K562 (cell line): ENCODE measurements at regions not wholly inside any gene's neighbourhood (a gene's known extent, or its start where the extent isn't known, plus 50 kb on each side); places are given as distances from the start of the nearest gene placed in this dataset.

Experiments
- ATAC-seq: fragments of 200-7000 bp; cut with Tn5 transposase; 3 replicates; pipeline ENCODE4 v1.9.1; 2020; ENCODE audit warnings: moderate library complexity
- BruUV-seq: library from RNA; stranded (reverse); fragments of 400-500 nt; replicated peaks from 2 replicates; lab custom pipeline; 2021; lab: Mats Ljungman, UMichigan
- CTCF ChIA-PET: fragments of 300-600 bp; formaldehyde crosslinking; extraction: SDS; loops from one replicate; lab custom pipeline; 2021; ENCODE audit warnings: low intra/inter-chr PET ratio; lab: Yijun Ruan, JAX
- POLR2A ChIA-PET: fragments of 300-600, 350-650 bp; sonication (Branson Sonifier 250); formaldehyde crosslinking; extraction: SDS; loops from one replicate; lab custom pipeline; 2021; ENCODE audit warnings: antibody characterized with exemption, inconsistent platforms; lab: Yijun Ruan, JAX
- DNase-seq, 4 experiments: peaks; one replicate each; pipeline versions ENCODE4 v3.0.0 to v3.0.0-alpha.2; 2011 to 2018; ENCODE audit warnings: low spot score in 3 of 4, mixed read lengths in 3 of 4; ENCODE audit errors: extremely low read depth in 1 of 4
- FAIRE-seq: peaks from 2 replicates; lab custom pipeline; 2011; peaks lifted over from hg19 to GRCh38; lab: Jason Lieb, UNC
- H2AFZ ChIP-seq: 2 replicates; pipeline ENCODE4 v1.6.0; 2011; ENCODE audit warnings: low read depth, low read length, control low read depth, inconsistent platforms
- H3K27ac ChIP-seq: fragments of 200-600 bp; 3 replicates; pipeline ENCODE4 v1.8.0; 2011; ENCODE audit warnings: low read depth, mild to moderate bottlenecking, control low read depth, inconsistent platforms, low read length, moderate library complexity, mixed read lengths; ENCODE audit errors: extremely low read depth
- H3K27me3 ChIP-seq, 2 experiments: fragments of 300-600 bp in 1 of 2; 2 replicates in 1 of 2; 3 replicates in 1 of 2; pipeline versions ENCODE4 v1.6.0 to v1.8.0; 2011; ENCODE audit warnings: inconsistent platforms in 2 of 2, low read length in 2 of 2, mild to moderate bottlenecking in 1 of 2, mixed read lengths in 1 of 2, moderate library complexity in 1 of 2; ENCODE audit not compliant: control insufficient read depth in 2 of 2, insufficient read depth in 2 of 2
- H3K36me3 ChIP-seq: fragments of 300-600 bp; 3 replicates; pipeline ENCODE4 v1.8.0; 2011; ENCODE audit warnings: mild to moderate bottlenecking, low read length, inconsistent platforms; ENCODE audit not compliant: control insufficient read depth, insufficient read depth
- H3K4me1 ChIP-seq, 2 experiments: fragments of 200-600 bp in 1 of 2; replicated peaks in 1 of 2; 2 replicates in 1 of 2; 3 replicates in 1 of 2; pipeline versions ENCODE4 v1.5.1 to v1.8.0; 2011; ENCODE audit warnings: inconsistent platforms in 2 of 2, low read length in 2 of 2, mild to moderate bottlenecking in 1 of 2, mixed read lengths in 1 of 2, moderate library complexity in 1 of 2; ENCODE audit not compliant: control insufficient read depth in 2 of 2, insufficient read depth in 2 of 2
- H3K4me2 ChIP-seq: 2 replicates; pipeline ENCODE4 v1.6.1; 2011; ENCODE audit warnings: low read length, control low read depth, inconsistent platforms, mixed read lengths; ENCODE audit not compliant: insufficient read depth
- H3K4me3 ChIP-seq: fragments of 200-600 bp; sonication (generic), shearing (Covaris generic); 2 replicates; pipeline ENCODE4 v1.5.1; 2016; ENCODE audit warnings: control low read depth, inconsistent platforms
- H3K79me2 ChIP-seq: fragments of 200-600 bp; 3 replicates; pipeline ENCODE4 v1.8.0; 2011; ENCODE audit warnings: low read length, inconsistent platforms; ENCODE audit not compliant: control insufficient read depth, insufficient read depth
- H3K9ac ChIP-seq, 2 experiments: 2 replicates each; pipeline versions ENCODE4 v1.6.0 to v1.6.1; 2011; ENCODE audit warnings: low read depth in 2 of 2, low read length in 2 of 2, control low read depth in 1 of 2, inconsistent platforms in 1 of 2, mild to moderate bottlenecking in 1 of 2, mixed read lengths in 1 of 2; ENCODE audit not compliant: insufficient read depth in 1 of 2
- H3K9me1 ChIP-seq: one replicate; pipeline ENCODE4 v1.6.0; 2011; ENCODE audit warnings: inconsistent platforms, mild to moderate bottlenecking, low read length, moderate library complexity; ENCODE audit not compliant: control insufficient read depth, insufficient read depth
- H3K9me3 ChIP-seq: replicated peaks from 2 replicates; pipeline ENCODE4 v1.5.1; 2011; ENCODE audit warnings: low read depth, low read length, inconsistent platforms; ENCODE audit not compliant: control insufficient read depth, insufficient read depth
- H4K20me1 ChIP-seq: replicated peaks from 2 replicates; pipeline ENCODE4 v1.6.1; 2011; ENCODE audit warnings: low read length, inconsistent platforms, mixed read lengths; ENCODE audit not compliant: control insufficient read depth, insufficient read depth
- CREBBP ChIP-seq: IDR thresholded peaks from one replicate; pipeline ENCODE4 v1.6.1; 2012; ENCODE audit warnings: low read depth, mild to moderate bottlenecking, control low read depth, inconsistent platforms, low read length
- CXXC5 ChIP-seq: fragments of 250-450 bp; sonication (Bioruptor Pico); IDR thresholded peaks from 2 replicates; pipeline ENCODE4 v1.8.0; 2022; ENCODE audit warnings: inconsistent platforms, mild to moderate bottlenecking, moderate library complexity
- DPF2 ChIP-seq: fragments of 450-650 bp; IDR thresholded peaks from 2 replicates; pipeline ENCODE4 v1.6.1; 2016
- MAFG ChIP-seq: fragments of 450-650 bp; conservative IDR thresholded peaks from 2 replicates; pipeline ENCODE4 v1.6.1; 2016; ENCODE audit warnings: missing genetic modification characterization, missing compliant biosample characterization
- NFIC ChIP-seq: fragments of 450-650 bp; IDR thresholded peaks from 2 replicates; pipeline ENCODE4 v1.6.1; 2017; ENCODE audit warnings: mild to moderate bottlenecking, inconsistent platforms
- OTX1 ChIP-seq: fragments of 450-650 bp; formaldehyde crosslinking; IDR thresholded peaks from 2 replicates; pipeline ENCODE4 v1.4.0; 2022; ENCODE audit warnings: mild to moderate bottlenecking
- PHTF2 ChIP-seq: fragments of 250-450 bp; sonication (Bioruptor Pico); IDR thresholded peaks from 2 replicates; pipeline ENCODE4 v1.5.0; 2021; ENCODE audit warnings: mild to moderate bottlenecking
- PRDM10 ChIP-seq: fragments of 450-650 bp; IDR thresholded peaks from 2 replicates; pipeline ENCODE4 v1.6.1; 2018; ENCODE audit not compliant: partially characterized antibody
- SNIP1 ChIP-seq: fragments of 450-650 bp; IDR thresholded peaks from 2 replicates; pipeline ENCODE4 v1.7.1; 2017; ENCODE audit warnings: low read depth, mild to moderate bottlenecking
- WGBS: fragments of 100-300 bp; shearing (Covaris generic); methylation state at CpG from one replicate; pipeline ENCODE4 v1.1.6; 2016; ENCODE audit warnings: low coverage, mixed read lengths; ENCODE audit not compliant: insufficient coverage; ENCODE audit errors: missing lambda C conversion rate; 5-methylcytosine and 5-hydroxymethylcytosine counted together
- in situ Hi-C: fragments of 300-500 bp; cut with MboI; formaldehyde crosslinking; loops from 4 replicates; pipeline ENCODE4 v1.15.0; 2018; ENCODE audit warnings: inconsistent platforms, mixed read lengths
- intact Hi-C: fragments of 100-400 bp; cut with micrococcal nuclease; formaldehyde crosslinking; loops from 2 replicates; pipeline ENCODE4 v1.14.2; 2022

- FAIRE-seq, result no peak
- POLR2A ChIA-PET, result no interaction called here
Measured at GRCh38 chr2:167424221-167424620, 535.9 kb downstream of the XIRP2 start.

More at GRCh38 chr2:167424221-167424620, 535.9 kb downstream of the XIRP2 start:
- no peak for DNase-seq
- in situ Hi-C loops, result no loop called here
- H3K4me1 ChIP-seq, result no peaks in the 10 kb centered on the region
- H2AFZ ChIP-seq, result no peak overlapping the region
- no peaks in the 10 kb centered on the region for H3K79me2 ChIP-seq
- CTCF ChIA-PET, result no interaction called here
- H3K4me3 ChIP-seq, result no peak overlapping the region
- 0 out of 2 replicates have a peak, but pooled peaks cover 2% of the 10 kb centered on the region for H3K9me3 ChIP-seq
- H4K20me1 ChIP-seq, result no peaks in the 10 kb centered on the region
- ATAC-seq, result no peak
- no peak overlapping the region for H3K9ac ChIP-seq
- WGBS, result 0% methylated on average over 1 of the region's 1 CpG
- no peak overlapping the region for H3K27ac ChIP-seq
- H3K9me1 ChIP-seq, result no peaks in the 10 kb centered on the region
- H3K4me2 ChIP-seq, result no peak overlapping the region
- H3K36me3 ChIP-seq, result no peaks in the 10 kb centered on the region
- TF ChIP-seq MAFG, result no peak
- no peak for TF ChIP-seq CXXC5
- TF ChIP-seq PHTF2 (CRISPR knock-in tag), result no peak
- no peak for TF ChIP-seq NFIC
- TF ChIP-seq PRDM10, result no peak
- TF ChIP-seq CREBBP, result no peak
- no peak for TF ChIP-seq DPF2
- no peak for TF ChIP-seq OTX1
- TF ChIP-seq SNIP1, result no peak
- TF ChIP-seq, all 486 proteins: peak for 0
- intact Hi-C loops, result no loop called here
- H3K27me3 ChIP-seq, result no peaks in the 10 kb centered on the region
- no TSS peak for BruUV-seq
